Stomach (tissue), 8 donors: ENCODE measurements at regions not wholly inside any gene's neighbourhood (a gene's known extent, or its start where the extent isn't known, plus 50 kb on each side); places are given as distances from the start of the nearest gene placed in this dataset.

Experiments used
- DNase-seq, 2 donors: peaks; one replicate each; pipeline versions ENCODE4 v3.0.0 to v3.0.0-alpha.2; 2013 to 2019
- H3K27ac ChIP-seq, 5 donors: fragments of 200-600 bp in 4 of 5; sonication (generic) in 4 of 5; one replicate each; pipeline ENCODE4 v1.5.1; 2013 to 2019; ENCODE audit warnings: mild to moderate bottlenecking in 1 of 5, moderate library complexity in 1 of 5
- H3K27me3 ChIP-seq, 3 donors: fragments of 200-600 bp; sonication (generic); one replicate each; pipeline ENCODE4 v1.5.1; 2017 to 2019; ENCODE audit warnings: mixed run types in 1 of 3
- H3K36me3 ChIP-seq, 4 donors: fragments of 200-600 bp; sonication (generic); 1 replicate in 3 of 4; 2 replicates in 1 of 4; pipeline ENCODE4 v1.5.1; 2016 to 2019
- H3K4me1 ChIP-seq, 4 donors: fragments of 200-600 bp; sonication (generic); one replicate each; pipeline ENCODE4 v1.5.1; 2016 to 2019
- H3K4me3 ChIP-seq, 4 donors: fragments of 200-600 bp; sonication (generic) in 3 of 4; one replicate each; pipeline ENCODE4 v1.5.1; 2016 to 2019; ENCODE audit warnings: mild to moderate bottlenecking in 1 of 4
- H3K9me3 ChIP-seq, 4 donors: fragments of 200-600 bp; sonication (generic); one replicate each; pipeline ENCODE4 v1.5.1; 2016 to 2019
- CTCF ChIP-seq, 7 experiments: fragments of 450-650 bp in 4 of 7; fragments of 200-600 bp in 3 of 7; sonication (generic) in 3 of 7; IDR thresholded peaks; one replicate each; pipeline ENCODE4 v1.5.1; 2016 to 2019; ENCODE audit warnings: antibody characterized with exemption in 7 of 7, control low read depth in 2 of 7, mild to moderate bottlenecking in 1 of 7
- EP300 ChIP-seq: sonication (generic); formaldehyde crosslinking; IDR thresholded peaks from one replicate; pipeline ENCODE4 v1.6.1; 2017; ENCODE audit warnings: antibody characterized with exemption
- POLR2A ChIP-seq, 4 donors: fragments of 450-650 bp; IDR thresholded peaks; one replicate each; pipeline ENCODE4 v1.6.1; 2016; ENCODE audit warnings: antibody characterized with exemption in 4 of 4, control low read depth in 2 of 4, mild to moderate bottlenecking in 1 of 4, moderate library complexity in 1 of 4
- POLR2AphosphoS5 ChIP-seq, 3 donors: sonication (generic); formaldehyde crosslinking; IDR thresholded peaks; one replicate each; pipeline ENCODE4 v1.6.1; 2016; ENCODE audit warnings: antibody characterized with exemption in 3 of 3
- WGBS, 5 donors: extraction: QIAGEN DNeasy Blood & Tissue Kit in 3 of 5; methylation state at CpG; one replicate each; pipeline versions ENCODE4 v1.1.5 to v1.1.7; 2013 to 2018; 5-methylcytosine and 5-hydroxymethylcytosine counted together
- intact Hi-C: fragments of 100-400 bp; cut with DNase I; formaldehyde crosslinking; loops from one replicate; pipeline ENCODE4 v1.15.1; 2023; ENCODE audit warnings: low total_unique reads
- donor health status: healthy with polysubstance abuse.
- donor health status: Bipolar disorder and iron deficiency.
- donor health status: healthy.

GRCh38 chrX:74246524-74246923 is 57.5 kb upstream of the ZCCHC13 start:
- intact Hi-C loops, result no loop called here
- H3K27ac ChIP-seq, result no peak overlapping the region
- peaks cover 0 to 5% (median 0%) of the 10 kb centered on the region in 3 donors for H3K27me3 ChIP-seq
- peaks cover 5 to 32% (median 19%) of the 10 kb centered on the region in 4 donors for H3K4me1 ChIP-seq
- no peak overlapping the region for H3K4me3 ChIP-seq
- DNase-seq, result no peak
- TF ChIP-seq POLR2A (IDR thresholded peaks at IDR 0.05) (no peak), CTCF (IDR thresholded peaks at IDR 0.05) (no peak)
- H3K9me3 ChIP-seq, result no peaks in the 10 kb centered on the region
- H3K36me3 ChIP-seq, result peaks cover 0 to 4% (median 0%) of the 10 kb centered on the region in 4 donors

- H3K27ac ChIP-seq, result peak overlapping the region in 3 of 5 donors; percentile 22 to 58 (median 53)
- H3K36me3 ChIP-seq, result peaks cover 0 to 21% (median 6%) of the 10 kb centered on the region in 4 donors
- H3K4me1 ChIP-seq, result peaks cover 0 to 11% (median 0%) of the 10 kb centered on the region in 4 donors
- H3K27me3 ChIP-seq, result no peaks in the 10 kb centered on the region
- no peaks in the 10 kb centered on the region for H3K9me3 ChIP-seq
- no peak for DNase-seq
- no peak overlapping the region for H3K4me3 ChIP-seq
- WGBS, 5 donors, result 69 to 86% (median 79%) methylated on average over 8 of the region's 8 CpGs
- intact Hi-C loops, result no loop called here
- TF ChIP-seq POLR2AphosphoS5 (IDR thresholded peaks at IDR 0.05) (no peak), CTCF (IDR thresholded peaks at IDR 0.05) (no peak), POLR2A (IDR thresholded peaks at IDR 0.05) (no peak), EP300 (no peak)
Measured at GRCh38 chrX:74242484-74243138, 61.4 kb upstream of the ZCCHC13 start.

GRCh38 chrX:74242050-74242449 is 61.9 kb upstream of the ZCCHC13 start:
- TF ChIP-seq CTCF (IDR thresholded peaks at IDR 0.05), result no peak
- TF ChIP-seq POLR2AphosphoS5 (IDR thresholded peaks at IDR 0.05), result peak in 1 of 3 donors; percentile 44
- intact Hi-C loops, result no loop called here

GRCh38 chrX:74238771-74239170 is 65.2 kb upstream of the ZCCHC13 start:
- intact Hi-C loops, result no loop called here
- H3K27ac ChIP-seq, result no peak overlapping the region
- no peaks in the 10 kb centered on the region for H3K27me3 ChIP-seq
- no peak overlapping the region for H3K4me3 ChIP-seq
- peaks cover 0 to 11% (median 0%) of the 10 kb centered on the region in 4 donors for H3K4me1 ChIP-seq
- H3K36me3 ChIP-seq, result peaks cover 0 to 21% (median 6%) of the 10 kb centered on the region in 4 donors
- TF ChIP-seq EP300 (no peak), CTCF (IDR thresholded peaks at IDR 0.05) (no peak), POLR2A (IDR thresholded peaks at IDR 0.05) (no peak), POLR2AphosphoS5 (IDR thresholded peaks at IDR 0.05) (no peak)
- WGBS, 5 donors, result 96 to 100% (median 97%) methylated on average over 1 of the region's 1 CpG
- no peaks in the 10 kb centered on the region for H3K9me3 ChIP-seq
- DNase-seq, result no peak

More at GRCh38 chrX:74242050-74242449, 61.9 kb upstream of the ZCCHC13 start:
- Histone ChIP-seq H3K4me3 (no peak overlapping the region), H3K36me3 (peaks cover 0 to 21% (median 6%) of the 10 kb centered on the region in 4 donors), H3K9me3 (no peaks in the 10 kb centered on the region), H3K27me3 (no peaks in the 10 kb centered on the region), H3K4me1 (peaks cover 0 to 11% (median 0%) of the 10 kb centered on the region in 4 donors), H3K27ac (peak overlapping the region in 3 of 5 donors; percentile 20 to 58 (median 37))
- DNase-seq, result no peak
